ENCODE measurements at regions not wholly inside any gene's neighbourhood (a gene's known extent, or its start where the extent isn't known, plus 50 kb on each side); places are given as distances from the start of the nearest gene placed in this dataset.

GRCh38 chrY:12253756-12254155 lies 447.3 kb upstream of the USP9Y start:
- peaks cover 36% of the 10 kb centered on the region for H3K9me3 Mint-ChIP-seq
- ATAC-seq, result no peak

GRCh38 chrY:12271162-12271561 lies 429.9 kb upstream of the USP9Y start:
- TF ChIP-seq FOXJ3 (CRISPR knock-in tag; IDR thresholded peaks at IDR 0.05; ENCODE audit: borderline replicate concordance), result no peak
- TF ChIP-seq, protein P1, sequence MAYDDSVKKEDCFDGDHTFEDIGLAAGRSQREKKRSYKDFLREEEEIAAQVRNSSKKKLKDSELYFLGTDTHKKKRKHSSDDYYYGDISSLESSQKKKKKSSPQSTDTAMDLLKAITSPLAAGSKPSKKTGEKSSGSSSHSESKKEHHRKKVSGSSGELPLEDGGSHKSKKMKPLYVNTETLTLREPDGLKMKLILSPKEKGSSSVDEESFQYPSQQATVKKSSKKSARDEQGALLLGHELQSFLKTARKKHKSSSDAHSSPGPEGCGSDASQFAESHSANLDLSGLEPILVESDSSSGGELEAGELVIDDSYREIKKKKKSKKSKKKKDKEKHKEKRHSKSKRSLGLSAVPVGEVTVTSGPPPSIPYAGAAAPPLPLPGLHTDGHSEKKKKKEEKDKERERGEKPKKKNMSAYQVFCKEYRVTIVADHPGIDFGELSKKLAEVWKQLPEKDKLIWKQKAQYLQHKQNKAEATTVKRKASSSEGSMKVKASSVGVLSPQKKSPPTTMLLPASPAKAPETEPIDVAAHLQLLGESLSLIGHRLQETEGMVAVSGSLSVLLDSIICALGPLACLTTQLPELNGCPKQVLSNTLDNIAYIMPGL (CRISPR knock-in tag; IDR thresholded peaks at IDR 0.05), result no peak
- TF ChIP-seq ESRRA (CRISPR knock-in tag; IDR thresholded peaks at IDR 0.05; ENCODE audit: borderline replicate concordance), result no peak
- no peak for TF ChIP-seq CREM (CRISPR knock-in tag; IDR thresholded peaks at IDR 0.05)
- no peak for TF ChIP-seq ZNF219 (CRISPR knock-in tag; IDR thresholded peaks at IDR 0.05; ENCODE audit: borderline replicate concordance)
- TF ChIP-seq ZNF138 (CRISPR knock-in tag; conservative IDR thresholded peaks at IDR 0.05), result no peak
- no peak for TF ChIP-seq OVOL2 (CRISPR knock-in tag; IDR thresholded peaks at IDR 0.05; ENCODE audit: borderline replicate concordance)
- no peak overlapping the region for H3K4me3 Mint-ChIP-seq
- no peak for ATAC-seq
- DNase-seq (ENCODE audit: low spot score), result no peak
- ChIA-PET POLR2A (no interaction called here), CTCF (no interaction called here)
- H3K36me3 Mint-ChIP-seq, result peaks cover 15% of the 10 kb centered on the region; the same call in 1 of the 2 replicates
- H3K27me3 Mint-ChIP-seq (ENCODE audit: low read depth), result no peaks in the 10 kb centered on the region; the same call in none of the 2 replicates
- peaks cover 32% of the 10 kb centered on the region for H3K9me3 Mint-ChIP-seq
- no peak overlapping the region for H3K27ac Mint-ChIP-seq
- no peaks in the 10 kb centered on the region for H3K4me1 Mint-ChIP-seq

More at GRCh38 chrY:12253756-12254155, 447.3 kb upstream of the USP9Y start:
- H3K27me3 Mint-ChIP-seq (ENCODE audit: low read depth), result peaks cover 4% of the 10 kb centered on the region; the same call in 1 of the 2 replicates
- H3K27ac Mint-ChIP-seq, result no peak overlapping the region
- no peaks in the 10 kb centered on the region for H3K4me1 Mint-ChIP-seq
- CTCF ChIA-PET, result no interaction called here
- no peak for DNase-seq (ENCODE audit: low spot score)
- TF ChIP-seq NR2C2 (CRISPR knock-in tag; IDR thresholded peaks at IDR 0.05), result no peak
- TF ChIP-seq, protein P2, sequence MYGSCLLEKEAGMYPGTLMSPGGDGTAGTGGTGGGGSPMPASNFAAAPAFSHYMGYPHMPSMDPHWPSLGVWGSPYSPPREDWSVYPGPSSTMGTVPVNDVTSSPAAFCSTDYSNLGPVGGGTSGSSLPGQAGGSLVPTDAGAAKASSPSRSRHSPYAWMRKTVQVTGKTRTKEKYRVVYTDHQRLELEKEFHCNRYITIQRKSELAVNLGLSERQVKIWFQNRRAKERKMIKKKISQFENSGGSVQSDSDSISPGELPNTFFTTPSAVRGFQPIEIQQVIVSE (CRISPR knock-in tag; IDR thresholded peaks at IDR 0.05; ENCODE audit: borderline replicate concordance), result no peak
- TF ChIP-seq FOXK1 (CRISPR knock-in tag; IDR thresholded peaks at IDR 0.05), result no peak
- TF ChIP-seq, protein P3, sequence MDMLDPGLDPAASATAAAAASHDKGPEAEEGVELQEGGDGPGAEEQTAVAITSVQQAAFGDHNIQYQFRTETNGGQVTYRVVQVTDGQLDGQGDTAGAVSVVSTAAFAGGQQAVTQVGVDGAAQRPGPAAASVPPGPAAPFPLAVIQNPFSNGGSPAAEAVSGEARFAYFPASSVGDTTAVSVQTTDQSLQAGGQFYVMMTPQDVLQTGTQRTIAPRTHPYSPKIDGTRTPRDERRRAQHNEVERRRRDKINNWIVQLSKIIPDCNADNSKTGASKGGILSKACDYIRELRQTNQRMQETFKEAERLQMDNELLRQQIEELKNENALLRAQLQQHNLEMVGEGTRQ (CRISPR knock-in tag; IDR thresholded peaks at IDR 0.05), result no peak
- TF ChIP-seq NFYB (CRISPR knock-in tag; conservative IDR thresholded peaks at IDR 0.05; ENCODE audit: low read depth), result no peak
- TF ChIP-seq, protein P4, sequence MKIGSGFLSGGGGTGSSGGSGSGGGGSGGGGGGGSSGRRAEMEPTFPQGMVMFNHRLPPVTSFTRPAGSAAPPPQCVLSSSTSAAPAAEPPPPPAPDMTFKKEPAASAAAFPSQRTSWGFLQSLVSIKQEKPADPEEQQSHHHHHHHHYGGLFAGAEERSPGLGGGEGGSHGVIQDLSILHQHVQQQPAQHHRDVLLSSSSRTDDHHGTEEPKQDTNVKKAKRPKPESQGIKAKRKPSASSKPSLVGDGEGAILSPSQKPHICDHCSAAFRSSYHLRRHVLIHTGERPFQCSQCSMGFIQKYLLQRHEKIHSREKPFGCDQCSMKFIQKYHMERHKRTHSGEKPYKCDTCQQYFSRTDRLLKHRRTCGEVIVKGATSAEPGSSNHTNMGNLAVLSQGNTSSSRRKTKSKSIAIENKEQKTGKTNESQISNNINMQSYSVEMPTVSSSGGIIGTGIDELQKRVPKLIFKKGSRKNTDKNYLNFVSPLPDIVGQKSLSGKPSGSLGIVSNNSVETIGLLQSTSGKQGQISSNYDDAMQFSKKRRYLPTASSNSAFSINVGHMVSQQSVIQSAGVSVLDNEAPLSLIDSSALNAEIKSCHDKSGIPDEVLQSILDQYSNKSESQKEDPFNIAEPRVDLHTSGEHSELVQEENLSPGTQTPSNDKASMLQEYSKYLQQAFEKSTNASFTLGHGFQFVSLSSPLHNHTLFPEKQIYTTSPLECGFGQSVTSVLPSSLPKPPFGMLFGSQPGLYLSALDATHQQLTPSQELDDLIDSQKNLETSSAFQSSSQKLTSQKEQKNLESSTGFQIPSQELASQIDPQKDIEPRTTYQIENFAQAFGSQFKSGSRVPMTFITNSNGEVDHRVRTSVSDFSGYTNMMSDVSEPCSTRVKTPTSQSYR (CRISPR knock-in tag; IDR thresholded peaks at IDR 0.05), result no peak
- TF ChIP-seq, protein P5, sequence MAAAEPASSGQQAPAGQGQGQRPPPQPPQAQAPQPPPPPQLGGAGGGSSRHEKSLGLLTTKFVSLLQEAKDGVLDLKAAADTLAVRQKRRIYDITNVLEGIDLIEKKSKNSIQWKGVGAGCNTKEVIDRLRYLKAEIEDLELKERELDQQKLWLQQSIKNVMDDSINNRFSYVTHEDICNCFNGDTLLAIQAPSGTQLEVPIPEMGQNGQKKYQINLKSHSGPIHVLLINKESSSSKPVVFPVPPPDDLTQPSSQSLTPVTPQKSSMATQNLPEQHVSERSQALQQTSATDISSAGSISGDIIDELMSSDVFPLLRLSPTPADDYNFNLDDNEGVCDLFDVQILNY (CRISPR knock-in tag; IDR thresholded peaks at IDR 0.05), result no peak
- TF ChIP-seq JUN (CRISPR knock-in tag; IDR thresholded peaks at IDR 0.05), result no peak
- TF ChIP-seq, protein P6, sequence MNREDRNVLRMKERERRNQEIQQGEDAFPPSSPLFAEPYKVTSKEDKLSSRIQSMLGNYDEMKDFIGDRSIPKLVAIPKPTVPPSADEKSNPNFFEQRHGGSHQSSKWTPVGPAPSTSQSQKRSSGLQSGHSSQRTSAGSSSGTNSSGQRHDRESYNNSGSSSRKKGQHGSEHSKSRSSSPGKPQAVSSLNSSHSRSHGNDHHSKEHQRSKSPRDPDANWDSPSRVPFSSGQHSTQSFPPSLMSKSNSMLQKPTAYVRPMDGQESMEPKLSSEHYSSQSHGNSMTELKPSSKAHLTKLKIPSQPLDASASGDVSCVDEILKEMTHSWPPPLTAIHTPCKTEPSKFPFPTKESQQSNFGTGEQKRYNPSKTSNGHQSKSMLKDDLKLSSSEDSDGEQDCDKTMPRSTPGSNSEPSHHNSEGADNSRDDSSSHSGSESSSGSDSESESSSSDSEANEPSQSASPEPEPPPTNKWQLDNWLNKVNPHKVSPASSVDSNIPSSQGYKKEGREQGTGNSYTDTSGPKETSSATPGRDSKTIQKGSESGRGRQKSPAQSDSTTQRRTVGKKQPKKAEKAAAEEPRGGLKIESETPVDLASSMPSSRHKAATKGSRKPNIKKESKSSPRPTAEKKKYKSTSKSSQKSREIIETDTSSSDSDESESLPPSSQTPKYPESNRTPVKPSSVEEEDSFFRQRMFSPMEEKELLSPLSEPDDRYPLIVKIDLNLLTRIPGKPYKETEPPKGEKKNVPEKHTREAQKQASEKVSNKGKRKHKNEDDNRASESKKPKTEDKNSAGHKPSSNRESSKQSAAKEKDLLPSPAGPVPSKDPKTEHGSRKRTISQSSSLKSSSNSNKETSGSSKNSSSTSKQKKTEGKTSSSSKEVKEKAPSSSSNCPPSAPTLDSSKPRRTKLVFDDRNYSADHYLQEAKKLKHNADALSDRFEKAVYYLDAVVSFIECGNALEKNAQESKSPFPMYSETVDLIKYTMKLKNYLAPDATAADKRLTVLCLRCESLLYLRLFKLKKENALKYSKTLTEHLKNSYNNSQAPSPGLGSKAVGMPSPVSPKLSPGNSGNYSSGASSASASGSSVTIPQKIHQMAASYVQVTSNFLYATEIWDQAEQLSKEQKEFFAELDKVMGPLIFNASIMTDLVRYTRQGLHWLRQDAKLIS (CRISPR knock-in tag; IDR thresholded peaks at IDR 0.05; ENCODE audit: borderline replicate concordance), result no peak
- H3K36me3 Mint-ChIP-seq, result peaks cover 26% of the 10 kb centered on the region
- no peak overlapping the region for H3K4me3 Mint-ChIP-seq
- POLR2A ChIA-PET, result no interaction called here
